H1 (cell line): ENCODE measurements at regions not wholly inside any gene's neighbourhood (a gene's known extent, or its start where the extent isn't known, plus 50 kb on each side); places are given as distances from the start of the nearest gene placed in this dataset.

Source experiments
- CTCF ChIA-PET: fragments of 300-600 bp; sonication (Branson Sonifier 250); formaldehyde crosslinking; loops from one replicate; lab custom pipeline; 2021; ENCODE audit not compliant: partially characterized antibody; lab: Charles Lee
- POLR2A ChIA-PET: fragments of 300-600 bp; sonication (Branson Sonifier 250); formaldehyde crosslinking; loops from one replicate; lab custom pipeline; 2021; ENCODE audit warnings: inconsistent platforms; ENCODE audit not compliant: partially characterized antibody; lab: Charles Lee
- DNase-seq, 2 experiments: peaks; one replicate each; pipeline versions ENCODE4 v3.0.0 to v3.0.0-alpha.2; 2010 to 2022; ENCODE audit warnings: low spot score in 2 of 2, low read depth in 1 of 2, mixed read lengths in 1 of 2
- FAIRE-seq: peaks from 2 replicates; lab custom pipeline; 2011; peaks lifted over from hg19 to GRCh38; lab: Jason Lieb, UNC
- H2AFZ ChIP-seq: 2 replicates; pipeline ENCODE4 v1.8.1; 2012; ENCODE audit warnings: low read length, inconsistent platforms
- H2AK5ac ChIP-seq: 2 replicates; pipeline ENCODE4 v1.6.1; 2013; ENCODE audit warnings: low read depth, low read length
- H2BK120ac ChIP-seq: replicated peaks from 2 replicates; pipeline ENCODE3; 2013; ENCODE audit warnings: low read depth, low read length, inconsistent platforms
- H2BK12ac ChIP-seq: 2 replicates; pipeline ENCODE4 v1.6.1; 2013; ENCODE audit warnings: low read depth, low read length
- H2BK15ac ChIP-seq: 2 replicates; pipeline ENCODE4 v1.6.1; 2013; ENCODE audit warnings: low read length
- H2BK20ac ChIP-seq: 2 replicates; pipeline ENCODE4 v1.6.1; 2013; ENCODE audit warnings: low read length
- H2BK5ac ChIP-seq: 2 replicates; pipeline ENCODE4 v1.6.1; 2013; ENCODE audit warnings: low read depth, low read length
- H3K14ac ChIP-seq: 2 replicates; pipeline ENCODE4 v1.6.1; 2013; ENCODE audit warnings: inconsistent platforms; ENCODE audit not compliant: insufficient read length
- H3K18ac ChIP-seq: 2 replicates; pipeline ENCODE4 v1.6.1; 2013; ENCODE audit warnings: low read length; ENCODE audit errors: extremely low read depth
- H3K23ac ChIP-seq: 2 replicates; pipeline ENCODE4 v1.6.1; 2013; ENCODE audit warnings: inconsistent platforms; ENCODE audit not compliant: insufficient read length
- H3K23me2 ChIP-seq: 2 replicates; pipeline ENCODE4 v1.6.1; 2013; ENCODE audit warnings: low read depth, low read length
- H3K27ac ChIP-seq: 2 replicates; pipeline ENCODE4 v1.6.1; 2011; ENCODE audit warnings: low read depth, low read length, inconsistent platforms
- H3K27me3 ChIP-seq, 4 experiments: replicated peaks in 1 of 4; 1 replicate in 1 of 4; 2 replicates in 3 of 4; pipeline versions ENCODE4 v1.6.1 to v1.8.1; 2011 to 2013; ENCODE audit warnings: low read length in 3 of 4, mild to moderate bottlenecking in 3 of 4, inconsistent platforms in 2 of 4, mixed read lengths in 2 of 4, moderate library complexity in 1 of 4; ENCODE audit not compliant: control insufficient read depth in 3 of 4, insufficient read depth in 3 of 4; ENCODE audit errors: extremely low read depth in 1 of 4
- H3K36me3 ChIP-seq, 4 experiments: 2 replicates each; pipeline versions ENCODE4 v1.6.1 to v1.8.1; 2011 to 2013; ENCODE audit warnings: mild to moderate bottlenecking in 4 of 4, low read length in 3 of 4, moderate library complexity in 2 of 4, control low read depth in 1 of 4, inconsistent platforms in 1 of 4; ENCODE audit not compliant: insufficient read depth in 4 of 4, control insufficient read depth in 2 of 4
- H3K4ac ChIP-seq: replicated peaks from 2 replicates; pipeline ENCODE3; 2013; ENCODE audit warnings: low read length, low read depth, mixed read lengths, inconsistent platforms; ENCODE audit not compliant: insufficient read length
- H3K4me1 ChIP-seq, 4 experiments: replicated peaks in 1 of 4; 1 replicate in 1 of 4; 2 replicates in 3 of 4; pipeline versions ENCODE4 v1.6.1 to v1.8.1; 2011 to 2013; ENCODE audit warnings: low read length in 3 of 4, inconsistent platforms in 2 of 4, mixed read lengths in 1 of 4; ENCODE audit not compliant: insufficient read depth in 4 of 4, control insufficient read depth in 3 of 4
- H3K4me2 ChIP-seq, 2 experiments: 2 replicates each; pipeline versions ENCODE4 v1.6.1 to v1.8.1; 2011 to 2013; ENCODE audit warnings: low read depth in 2 of 2, low read length in 2 of 2, control low read depth in 1 of 2, inconsistent platforms in 1 of 2, mild to moderate bottlenecking in 1 of 2; ENCODE audit not compliant: insufficient read depth in 1 of 2
- H3K4me3 ChIP-seq, 4 experiments: fragments of 200-600, 300-600 bp in 1 of 4; sonication (generic), shearing (Covaris generic), sonication (Bioruptor Twin) in 1 of 4; 2 replicates each; pipeline versions ENCODE4 v1.5.1 to v1.8.1; 2011 to 2016; ENCODE audit warnings: low read length in 4 of 4, low read depth in 3 of 4, control low read depth in 2 of 4, inconsistent platforms in 2 of 4, mild to moderate bottlenecking in 2 of 4, mixed read lengths in 1 of 4, moderate library complexity in 1 of 4; ENCODE audit not compliant: insufficient read depth in 2 of 4; ENCODE audit errors: extremely low read depth in 1 of 4
- H3K56ac ChIP-seq: replicated peaks from 2 replicates; pipeline ENCODE3; 2013; ENCODE audit warnings: low read depth, mild to moderate bottlenecking, mixed read lengths, low read length, inconsistent platforms; ENCODE audit not compliant: insufficient read length
- H3K79me1 ChIP-seq: 2 replicates; pipeline ENCODE4 v1.6.1; 2013; ENCODE audit warnings: low read depth, low read length, control low read depth
- H3K79me2 ChIP-seq, 2 experiments: 2 replicates each; pipeline versions ENCODE4 v1.6.1 to v1.8.1; 2012 to 2013; ENCODE audit warnings: low read length in 2 of 2, mild to moderate bottlenecking in 2 of 2, inconsistent platforms in 1 of 2; ENCODE audit not compliant: insufficient read depth in 2 of 2, control insufficient read depth in 1 of 2
- H3K9ac ChIP-seq, 4 experiments: replicated peaks in 1 of 4; 1 replicate in 1 of 4; 2 replicates in 3 of 4; pipeline versions ENCODE4 v1.6.1 to v1.8.1; 2011 to 2013; ENCODE audit warnings: low read depth in 3 of 4, low read length in 3 of 4, control low read depth in 2 of 4, mild to moderate bottlenecking in 2 of 4, moderate library complexity in 2 of 4, inconsistent platforms in 1 of 4; ENCODE audit errors: extremely low read depth in 1 of 4
- H3K9me3 ChIP-seq, 2 experiments: 2 replicates each; pipeline versions ENCODE4 v1.6.1 to v1.8.1; 2012 to 2013; ENCODE audit warnings: mild to moderate bottlenecking in 2 of 2, moderate library complexity in 2 of 2, control low read depth in 1 of 2, inconsistent platforms in 1 of 2, low read depth in 1 of 2, low read length in 1 of 2, mixed read lengths in 1 of 2; ENCODE audit not compliant: insufficient read depth in 2 of 2
- H4K20me1 ChIP-seq, 2 experiments: replicated peaks in 1 of 2; 2 replicates each; pipeline versions ENCODE3 to v1.8.1; 2011 to 2013; ENCODE audit warnings: inconsistent platforms in 2 of 2, low read length in 2 of 2, mild to moderate bottlenecking in 1 of 2; ENCODE audit not compliant: insufficient read depth in 2 of 2, control insufficient read depth in 1 of 2
- H4K5ac ChIP-seq: 2 replicates; pipeline ENCODE4 v1.6.1; 2013; ENCODE audit warnings: low read length, low read depth, mixed read lengths, inconsistent platforms; ENCODE audit not compliant: insufficient read length
- H4K8ac ChIP-seq: 2 replicates; pipeline ENCODE4 v1.8.0; 2013; ENCODE audit warnings: mild to moderate bottlenecking, moderate library complexity, low read length, inconsistent platforms; ENCODE audit not compliant: insufficient read depth; ENCODE audit errors: extremely low read depth
- H4K91ac ChIP-seq: replicated peaks from 2 replicates; pipeline ENCODE3; 2013; ENCODE audit warnings: low read length, mixed read lengths, inconsistent platforms; ENCODE audit not compliant: insufficient read length
- SIRT6 ChIP-seq: IDR thresholded peaks from one replicate; pipeline ENCODE4 v1.7.1; 2012; ENCODE audit warnings: low read length, inconsistent platforms
- WGBS, 2 experiments: shearing (Covaris generic) in 1 of 2; methylation state at CpG; one replicate each; pipeline versions ENCODE4 v1.1.6 to v1.1.7; 2013 to 2015; ENCODE audit warnings: low lambda C conversion rate in 2 of 2, mixed read lengths in 2 of 2, inconsistent platforms in 1 of 2, low coverage in 1 of 2, missing lambda C conversion rate in 1 of 2; ENCODE audit not compliant: insufficient replicate concordance in 2 of 2, insufficient coverage in 1 of 2, insufficient read length in 1 of 2; ENCODE audit errors: extremely low coverage in 1 of 2, missing lambda C conversion rate in 1 of 2; 5-methylcytosine and 5-hydroxymethylcytosine counted together

GRCh38 chr1:57736940-57737339 lies 313.1 kb upstream of the DAB1 start:
- no peaks in the 10 kb centered on the region for H4K20me1 ChIP-seq
- H3K9me3 ChIP-seq = no peaks in the 10 kb centered on the region
- H3K27ac ChIP-seq = no peak overlapping the region
- H4K91ac ChIP-seq = no peak overlapping the region
- no peak overlapping the region for H3K4ac ChIP-seq
- no peak overlapping the region for H2AFZ ChIP-seq
- no peaks in the 10 kb centered on the region for H3K27me3 ChIP-seq
- H3K23ac ChIP-seq = no peak overlapping the region
- no peak overlapping the region for H3K9ac ChIP-seq
- no peak overlapping the region for H3K4me2 ChIP-seq
- no peak overlapping the region for H3K18ac ChIP-seq
- peak overlapping the region; percentile 60; the same call in 1 of the 2 replicates for H4K8ac ChIP-seq
- DNase-seq = no peak
- H3K4me1 ChIP-seq = no peaks in the 10 kb centered on the region
- no peak overlapping the region for H3K56ac ChIP-seq
- ChIA-PET CTCF (no interaction called here), POLR2A (interaction anchor here (1.0 kb wide), 1 partner anchor 11 kb away, joined by 3 read pairs; no protein-coding TSS in a partner anchor)
- H2BK20ac ChIP-seq = no peak overlapping the region
- 93% methylated on average over 6 of the region's 6 CpGs; no CpG with 5 or more reads in 1 of the 2 experiments for WGBS, 2 experiments
- H3K23me2 ChIP-seq = no peaks in the 10 kb centered on the region
- FAIRE-seq = no peak
- H3K14ac ChIP-seq = no peak overlapping the region
- H4K5ac ChIP-seq = no peak overlapping the region
- H3K79me2 ChIP-seq = no peaks in the 10 kb centered on the region
- no peak for TF ChIP-seq SIRT6
- no peak overlapping the region for H2BK120ac ChIP-seq
- H2BK15ac ChIP-seq = no peak overlapping the region
- H2BK5ac ChIP-seq = no peak overlapping the region
- no peak overlapping the region for H3K4me3 ChIP-seq
- no peak overlapping the region for H2AK5ac ChIP-seq
- no peaks in the 10 kb centered on the region for H3K36me3 ChIP-seq
- H3K79me1 ChIP-seq = no peaks in the 10 kb centered on the region
- no peak overlapping the region; the same call in 1 of the 2 replicates for H2BK12ac ChIP-seq
